ENCODE measurements at regions not wholly inside any gene's neighbourhood (a gene's known extent, or its start where the extent isn't known, plus 50 kb on each side); places are given as distances from the start of the nearest gene placed in this dataset.
"Not testable (repeated sequence)": the region's sequence is repeated elsewhere in the genome, so short reads cannot be mapped to it uniquely, and the experiment has no call there.

GRCh38 chr9:135296735-135297455 is 182.7 kb upstream of the PPP1R26 start:
- DNase-seq (ENCODE audit: low read depth): no peak

DNA sequence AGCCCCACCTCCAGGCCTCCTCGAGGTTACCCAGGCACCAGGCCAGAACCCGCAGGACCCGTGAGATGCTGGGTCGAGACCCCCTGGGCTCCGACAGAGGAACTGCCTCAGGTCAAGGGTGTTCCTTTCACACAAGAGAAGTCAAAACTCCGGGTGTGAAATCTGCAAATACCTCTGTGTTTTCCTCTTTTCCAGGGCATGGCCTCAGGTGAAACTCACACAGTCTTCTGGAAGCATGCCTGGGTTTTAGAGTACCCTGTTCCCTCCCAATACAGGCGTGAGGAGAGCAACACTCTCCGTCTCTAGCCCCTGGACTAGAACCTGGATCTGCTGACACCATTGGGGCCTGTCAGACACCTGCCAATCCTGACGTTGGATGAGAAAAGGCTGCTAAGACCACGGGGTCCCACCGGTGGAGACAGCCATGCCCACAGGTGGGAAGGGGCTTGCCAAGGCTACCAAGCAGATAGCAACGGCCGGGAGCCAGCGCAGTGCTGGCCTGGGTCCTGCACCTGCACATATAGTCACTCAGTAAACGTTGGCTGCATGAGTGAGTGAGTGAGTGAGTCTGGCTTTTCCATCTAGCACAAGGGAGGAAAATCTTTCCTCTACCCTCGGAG is 182.0 kb upstream of the PPP1R26 start:
- DNase-seq (ENCODE audit: low read depth): no peak

GRCh38 chr9:135299239-135299590 is 180.4 kb upstream of the PPP1R26 start:
- DNase-seq (ENCODE audit: low read depth): no peak

- DNase-seq (ENCODE audit: low read depth): no peak
Observed at GRCh38 chr9:135299651-135300345, 179.8 kb upstream of the PPP1R26 start.

DNA sequence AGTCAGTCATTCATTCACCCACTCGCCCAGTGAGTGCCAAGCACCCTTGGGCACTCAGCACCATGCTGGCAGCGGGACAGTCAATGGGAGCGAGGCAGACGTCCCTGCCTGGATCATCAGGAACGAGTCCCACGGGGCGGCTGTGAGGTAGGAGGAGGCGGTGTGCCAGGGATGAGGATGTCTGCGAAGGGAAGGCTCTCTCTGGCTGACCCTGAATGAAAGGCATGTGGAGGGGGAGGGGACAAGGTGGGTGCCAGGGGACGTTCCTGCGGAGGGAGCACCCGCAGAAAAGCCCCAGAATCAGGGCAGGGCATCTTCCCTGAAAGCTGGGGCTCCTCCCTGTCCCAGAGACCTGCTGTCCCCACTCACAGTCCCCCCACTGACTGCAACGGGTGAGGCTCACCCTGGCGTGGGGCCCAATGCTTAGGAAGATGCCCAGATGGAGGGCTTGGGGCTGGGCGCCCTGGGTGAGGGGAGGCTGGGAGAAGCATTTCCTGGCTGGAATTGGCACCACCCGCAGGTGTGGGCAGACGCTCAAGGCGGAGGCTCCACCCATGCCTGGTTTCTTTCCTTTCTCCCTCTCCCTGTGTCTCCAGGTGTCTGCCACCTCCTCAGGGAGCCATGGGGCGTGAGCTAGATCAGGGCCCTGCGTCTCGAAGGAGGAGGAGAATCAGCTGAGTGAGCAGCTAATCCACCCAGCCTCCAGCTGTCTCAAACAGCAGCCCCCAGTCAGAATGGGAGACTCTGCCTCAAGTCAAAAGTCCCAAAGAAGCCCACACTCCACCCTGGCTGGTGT is 179.0 kb upstream of the PPP1R26 start:
- no peak for DNase-seq (ENCODE audit: low read depth)

GRCh38 chr9:135301271-135302263 is 178.0 kb upstream of the PPP1R26 start:
- DNase-seq (ENCODE audit: low read depth): no peak

GRCh38 chr9:135302329-135303279 is 177.0 kb upstream of the PPP1R26 start:
- no peak for DNase-seq (ENCODE audit: low read depth)

DNA sequence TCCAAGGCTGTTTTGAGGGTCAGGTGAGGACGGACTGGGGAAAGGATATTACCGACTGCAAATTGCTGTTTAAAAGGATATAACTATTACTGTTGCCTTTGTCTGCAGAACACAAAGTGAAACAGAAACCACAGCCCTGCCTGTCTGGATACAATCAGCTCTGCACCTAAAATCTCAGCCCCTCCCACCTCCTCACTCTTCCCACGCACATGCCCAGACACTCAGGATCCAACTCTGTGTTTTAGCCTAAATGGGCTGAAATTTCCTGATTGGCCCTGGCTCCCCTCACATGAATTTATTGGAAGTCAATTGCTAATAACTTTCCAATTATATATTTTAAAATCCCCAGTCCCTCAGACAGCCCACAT is 176.3 kb upstream of the PPP1R26 start:
- DNase-seq (ENCODE audit: low read depth): no peak

- DNase-seq (ENCODE audit: low read depth): no peak
Observed at GRCh38 chr9:135303865-135304499, 175.6 kb upstream of the PPP1R26 start.

DNA sequence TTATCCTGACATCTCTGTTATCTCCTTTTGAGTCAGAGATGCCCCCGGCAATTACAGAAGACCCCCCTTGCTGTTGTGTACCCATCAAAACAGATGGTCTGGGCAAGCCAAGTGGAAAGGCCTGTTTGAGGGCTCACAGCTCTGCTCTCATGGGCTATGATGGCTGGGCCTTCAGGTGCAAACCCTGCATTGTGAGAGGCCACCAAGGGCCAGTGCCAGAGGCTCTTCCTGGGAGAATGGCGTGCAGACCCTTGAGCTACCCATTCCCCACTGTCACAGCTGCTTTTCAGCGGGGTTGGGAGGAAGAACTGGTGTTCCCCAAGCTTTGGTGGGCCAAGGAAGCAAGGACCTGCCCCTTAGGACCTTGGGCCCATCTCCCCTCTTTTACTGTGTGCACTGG is 174.7 kb upstream of the PPP1R26 start:
- no peak for DNase-seq (ENCODE audit: low read depth)

DNA sequence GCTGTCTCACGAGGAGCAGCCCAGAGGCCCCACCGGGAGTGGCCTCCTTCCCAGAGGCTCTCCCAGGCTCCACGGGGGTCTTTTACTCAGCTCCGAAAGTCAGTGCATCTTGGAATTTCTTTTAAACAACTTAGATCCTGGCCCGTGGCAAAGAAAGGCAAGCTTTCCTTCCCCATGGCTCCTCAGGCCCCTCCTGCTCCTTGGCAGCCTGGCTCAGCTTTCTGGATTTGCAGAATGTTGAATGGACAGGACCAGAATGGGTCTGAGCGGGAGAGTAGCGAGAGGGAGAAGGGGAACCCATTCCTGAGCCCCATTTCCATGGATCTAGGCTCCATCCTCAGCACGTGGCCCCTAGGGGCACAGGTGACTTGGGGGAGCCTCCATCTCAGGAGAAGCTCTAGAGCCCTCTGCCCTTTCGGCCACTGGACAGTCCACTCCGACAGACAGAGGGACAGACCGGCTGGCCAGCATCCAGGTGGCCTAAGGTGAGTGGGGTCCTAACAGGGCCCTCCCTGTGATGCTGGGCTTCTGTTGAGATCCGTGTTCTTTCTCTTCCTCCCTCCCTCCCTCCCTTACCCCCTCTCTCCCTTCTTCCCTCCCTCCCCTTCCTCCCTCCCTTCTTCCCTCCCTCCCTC is 173.9 kb upstream of the PPP1R26 start:
- no peak for DNase-seq (ENCODE audit: low read depth)

GRCh38 chr9:135306699-135307098 is 172.9 kb upstream of the PPP1R26 start:
- no peak for DNase-seq (ENCODE audit: low read depth)

DNA sequence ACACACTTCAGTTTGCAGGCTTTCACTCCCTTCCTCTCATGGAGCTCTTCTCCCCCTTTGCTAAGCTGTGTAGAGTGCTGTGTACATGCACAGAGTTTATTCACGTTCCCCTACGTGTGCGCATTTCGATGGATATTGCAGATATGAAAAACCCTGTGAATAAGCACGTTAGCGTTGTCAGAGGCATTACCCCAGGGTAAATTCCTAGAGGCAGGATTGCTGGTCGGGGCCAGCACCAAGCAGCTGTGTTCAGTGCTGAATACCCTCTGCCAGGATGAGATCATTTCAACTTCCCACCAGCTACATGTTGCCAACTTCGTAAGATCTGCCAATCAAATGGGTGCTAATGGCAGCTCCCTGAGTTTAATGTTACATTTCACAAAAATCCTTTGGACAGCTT is 172.3 kb upstream of the PPP1R26 start:
- no peak for DNase-seq (ENCODE audit: low read depth)

- DNase-seq (ENCODE audit: low read depth): not testable (repeated sequence)
Observed at GRCh38 chr9:135307919-135308318, 171.7 kb upstream of the PPP1R26 start.

- DNase-seq (ENCODE audit: low read depth): no peak
Observed at GRCh38 chr9:135308821-135309762, 170.5 kb upstream of the PPP1R26 start.

DNA sequence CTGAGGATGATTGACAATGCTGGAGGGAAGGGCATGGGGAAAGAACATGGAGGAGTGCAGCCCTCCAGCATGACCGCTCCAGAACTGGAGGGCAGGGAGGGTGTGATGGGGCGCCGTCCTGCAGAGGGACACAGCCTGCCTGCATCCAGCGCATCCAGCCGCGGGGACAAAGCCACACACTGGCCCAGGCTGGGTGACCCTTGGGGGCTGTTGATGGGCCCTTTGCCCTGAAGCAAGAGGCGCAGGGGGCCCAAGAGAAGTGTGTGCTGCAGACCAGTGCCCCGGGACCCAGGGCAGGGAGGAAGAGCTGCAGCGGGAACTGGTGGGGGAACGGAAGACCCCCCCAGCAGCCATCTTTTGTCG is 169.8 kb upstream of the PPP1R26 start:
- no peak for DNase-seq (ENCODE audit: low read depth)

DNA sequence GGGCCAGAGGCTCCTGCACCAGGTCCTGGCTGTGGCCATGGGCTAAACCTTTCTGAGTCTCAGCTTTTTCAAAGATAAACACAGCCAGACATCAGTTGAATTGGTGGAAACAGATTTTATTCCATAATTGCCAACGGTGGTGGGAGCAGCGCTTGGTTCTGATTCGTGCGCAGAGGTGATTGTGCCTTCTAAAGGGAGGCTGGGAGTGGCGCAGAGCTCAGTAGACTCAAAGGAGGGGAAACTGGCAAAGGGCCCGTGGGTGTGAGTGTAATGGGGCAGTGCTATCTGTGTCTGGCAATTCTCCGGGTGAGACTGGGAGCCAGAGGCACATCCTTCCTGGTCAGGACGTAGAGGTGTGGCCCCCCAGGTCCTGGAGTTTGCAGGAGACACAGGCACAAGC is 169.4 kb upstream of the PPP1R26 start:
- DNase-seq (ENCODE audit: low read depth): no peak

DNA sequence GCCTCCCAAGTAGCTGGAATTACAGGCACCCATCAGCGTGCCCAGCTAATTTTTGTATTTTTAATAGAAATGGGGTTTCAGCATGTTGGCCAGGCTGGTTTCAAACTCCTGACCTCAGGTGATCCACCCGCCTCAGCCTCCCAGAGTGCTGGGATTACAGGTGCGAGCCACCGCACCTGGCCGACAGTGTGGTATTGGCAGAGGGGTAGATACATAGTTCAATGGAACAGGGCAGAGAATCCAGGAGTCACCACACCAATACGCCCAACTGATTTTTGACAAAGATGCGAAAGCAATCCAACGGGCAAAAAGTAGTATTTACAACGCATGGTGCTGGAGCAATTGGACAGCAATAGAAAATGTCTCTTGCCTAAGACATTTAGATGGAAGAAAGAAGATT is 164.0 kb upstream of the PPP1R26 start:
- DNase-seq (ENCODE audit: low read depth): no peak
